ENCODE measurements at regions not wholly inside any gene's neighbourhood (a gene's known extent, or its start where the extent isn't known, plus 50 kb on each side); places are given as distances from the start of the nearest gene placed in this dataset.

- Histone ChIP-seq H3K4me2 (ENCODE audit: low read length) (no peak overlapping the region), H4K20me1 (ENCODE audit: control insufficient read depth, insufficient read depth, low read depth, low read length) (no peaks in the 10 kb centered on the region), H3K9me3 (ENCODE audit: control insufficient read depth, insufficient read depth, low read length) (no peaks in the 10 kb centered on the region), H3K27me3 (ENCODE audit: control insufficient read depth, low read length) (no peaks in the 10 kb centered on the region), H3K79me2 (ENCODE audit: control insufficient read depth, low read length) (no peaks in the 10 kb centered on the region), H3K4me1 (ENCODE audit: control insufficient read depth, low read length) (no peaks in the 10 kb centered on the region), H3F3A (ENCODE audit: control insufficient read depth, insufficient read depth) (no peaks in the 10 kb centered on the region), H3K27ac (ENCODE audit: low read depth, low read length) (no peak overlapping the region), H3K4me3 (ENCODE audit: low read length) (no peak overlapping the region), H3K9me2 (replicated peaks; ENCODE audit: control insufficient read depth, low read length) (no peaks in the 10 kb centered on the region), H3K36me3 (ENCODE audit: control insufficient read depth, low read length) (no peaks in the 10 kb centered on the region)
- TF ChIP-seq, protein P1, sequence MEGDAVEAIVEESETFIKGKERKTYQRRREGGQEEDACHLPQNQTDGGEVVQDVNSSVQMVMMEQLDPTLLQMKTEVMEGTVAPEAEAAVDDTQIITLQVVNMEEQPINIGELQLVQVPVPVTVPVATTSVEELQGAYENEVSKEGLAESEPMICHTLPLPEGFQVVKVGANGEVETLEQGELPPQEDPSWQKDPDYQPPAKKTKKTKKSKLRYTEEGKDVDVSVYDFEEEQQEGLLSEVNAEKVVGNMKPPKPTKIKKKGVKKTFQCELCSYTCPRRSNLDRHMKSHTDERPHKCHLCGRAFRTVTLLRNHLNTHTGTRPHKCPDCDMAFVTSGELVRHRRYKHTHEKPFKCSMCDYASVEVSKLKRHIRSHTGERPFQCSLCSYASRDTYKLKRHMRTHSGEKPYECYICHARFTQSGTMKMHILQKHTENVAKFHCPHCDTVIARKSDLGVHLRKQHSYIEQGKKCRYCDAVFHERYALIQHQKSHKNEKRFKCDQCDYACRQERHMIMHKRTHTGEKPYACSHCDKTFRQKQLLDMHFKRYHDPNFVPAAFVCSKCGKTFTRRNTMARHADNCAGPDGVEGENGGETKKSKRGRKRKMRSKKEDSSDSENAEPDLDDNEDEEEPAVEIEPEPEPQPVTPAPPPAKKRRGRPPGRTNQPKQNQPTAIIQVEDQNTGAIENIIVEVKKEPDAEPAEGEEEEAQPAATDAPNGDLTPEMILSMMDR (IDR thresholded peaks at IDR 0.05; ENCODE audit: low read depth, low read length, poor library complexity, severe bottlenecking): no peak
- TF ChIP-seq EZH2phosphoT487 (IDR thresholded peaks at IDR 0.05; ENCODE audit: borderline replicate concordance, low read length): no peak
Measured at GRCh38 chrX:94178145-94178788, 504.3 kb downstream of the FAM133A start.

DNA sequence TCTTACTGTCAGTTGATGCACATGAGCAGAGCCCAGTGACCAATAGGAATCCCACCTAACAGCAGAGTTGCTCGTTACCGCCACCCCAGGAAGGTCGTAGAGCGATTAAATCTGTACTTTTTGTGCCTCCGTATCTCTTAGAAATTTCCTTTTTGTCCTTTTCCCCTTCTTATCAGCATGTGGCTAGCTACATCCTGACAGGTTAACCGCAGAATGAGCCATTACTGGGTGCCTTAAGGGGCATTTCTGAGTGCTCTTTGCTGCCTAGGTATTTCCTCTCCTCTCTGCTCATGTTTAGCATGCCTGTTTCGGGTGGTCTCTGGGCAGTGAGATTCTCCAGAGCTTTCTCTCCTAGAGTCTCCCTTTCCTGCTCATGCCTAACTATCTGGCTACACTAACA lies 530.5 kb downstream of the FAM133A start:
- H3K36me3 ChIP-seq (ENCODE audit: control insufficient read depth, low read length): no peaks in the 10 kb centered on the region
- H3K9me2 ChIP-seq (replicated peaks; ENCODE audit: control insufficient read depth, low read length): no peaks in the 10 kb centered on the region
- no peak overlapping the region for H3K4me2 ChIP-seq (ENCODE audit: low read length)
- H3K27ac ChIP-seq (ENCODE audit: low read depth, low read length): no peak overlapping the region
- no peaks in the 10 kb centered on the region for H3K9me3 ChIP-seq (ENCODE audit: control insufficient read depth, insufficient read depth, low read length)
- no peaks in the 10 kb centered on the region for H3K79me2 ChIP-seq (ENCODE audit: control insufficient read depth, low read length)
- no peaks in the 10 kb centered on the region for H3K27me3 ChIP-seq (ENCODE audit: control insufficient read depth, low read length)
- TF ChIP-seq, protein P1 (IDR thresholded peaks at IDR 0.05; ENCODE audit: low read depth, low read length, poor library complexity, severe bottlenecking): no peak
- TF ChIP-seq EZH2phosphoT487 (IDR thresholded peaks at IDR 0.05; ENCODE audit: borderline replicate concordance, low read length): no peak
- no peaks in the 10 kb centered on the region for H4K20me1 ChIP-seq (ENCODE audit: control insufficient read depth, insufficient read depth, low read depth, low read length)
- H3K4me3 ChIP-seq (ENCODE audit: low read length): no peak overlapping the region
- no peaks in the 10 kb centered on the region for H3K4me1 ChIP-seq (ENCODE audit: control insufficient read depth, low read length)
- H3F3A ChIP-seq (ENCODE audit: control insufficient read depth, insufficient read depth): no peaks in the 10 kb centered on the region

- Histone ChIP-seq H3K4me3 (ENCODE audit: low read length) (no peak overlapping the region), H3F3A (ENCODE audit: control insufficient read depth, insufficient read depth) (no peaks in the 10 kb centered on the region), H3K27me3 (ENCODE audit: control insufficient read depth, low read length) (no peaks in the 10 kb centered on the region), H3K4me2 (ENCODE audit: low read length) (no peak overlapping the region), H3K27ac (ENCODE audit: low read depth, low read length) (no peak overlapping the region), H3K79me2 (ENCODE audit: control insufficient read depth, low read length) (no peaks in the 10 kb centered on the region), H3K9me3 (ENCODE audit: control insufficient read depth, insufficient read depth, low read length) (no peaks in the 10 kb centered on the region), H3K4me1 (ENCODE audit: control insufficient read depth, low read length) (no peaks in the 10 kb centered on the region), H3K36me3 (ENCODE audit: control insufficient read depth, low read length) (no peaks in the 10 kb centered on the region), H3K9me2 (replicated peaks; ENCODE audit: control insufficient read depth, low read length) (no peaks in the 10 kb centered on the region), H4K20me1 (ENCODE audit: control insufficient read depth, insufficient read depth, low read depth, low read length) (no peaks in the 10 kb centered on the region)
- TF ChIP-seq EZH2phosphoT487 (IDR thresholded peaks at IDR 0.05; ENCODE audit: borderline replicate concordance, low read length): no peak
- TF ChIP-seq, protein P1 (IDR thresholded peaks at IDR 0.05; ENCODE audit: low read depth, low read length, poor library complexity, severe bottlenecking): no peak
Measured at GRCh38 chrX:94216738-94217137, 542.7 kb downstream of the FAM133A start.

Measured in DOHH2 (cell line).